MM.1S (cell line): ENCODE measurements at regions not wholly inside any gene's neighbourhood (a gene's known extent, or its start where the extent isn't known, plus 50 kb on each side); places are given as distances from the start of the nearest gene placed in this dataset.

Source experiments
- CTCF ChIP-seq: fragments of 300-600 bp; sonication (generic); IDR thresholded peaks from 2 replicates; pipeline ENCODE4 v1.5.1; 2016; ENCODE audit warnings: antibody characterized with exemption, low read length, mixed read lengths
- EZH2 ChIP-seq: fragments of 300-600 bp; sonication (generic); optimal IDR thresholded peaks from 2 replicates; pipeline ENCODE3; 2017; ENCODE audit warnings: low read depth, mild to moderate bottlenecking, antibody characterized with exemption, low read length, mixed read lengths
- EZH2phosphoT487 ChIP-seq: fragments of 300-600 bp; sonication (generic); IDR thresholded peaks from 2 replicates; pipeline ENCODE4 v1.6.1; 2018; ENCODE audit warnings: antibody characterized with exemption, low read length

- no peak for TF ChIP-seq CTCF
- no peak for TF ChIP-seq EZH2
- TF ChIP-seq EZH2phosphoT487 = no peak
Observed at GRCh38 chr2:222802514-222803196, 58.2 kb upstream of the ACSL3 start.
